Keratinocyte (primary cell): ENCODE measurements at regions not wholly inside any gene's neighbourhood (a gene's known extent, or its start where the extent isn't known, plus 50 kb on each side); places are given as distances from the start of the nearest gene placed in this dataset.

Source experiments
- EZH2 ChIP-seq: IDR thresholded peaks from one replicate; pipeline ENCODE4 v1.6.1; 2012; ENCODE audit warnings: inconsistent platforms, mild to moderate bottlenecking, low read length, moderate library complexity
- TF ChIP-seq, protein P1 (sequence below), 3 experiments: IDR thresholded peaks in 1 of 3; conservative IDR thresholded peaks in 1 of 3; optimal IDR thresholded peaks in 1 of 3; 2 replicates in 2 of 3; 3 replicates in 1 of 3; pipeline versions ENCODE3 to v1.5.1; 2011; ENCODE audit warnings: low read length in 3 of 3, mild to moderate bottlenecking in 3 of 3, moderate library complexity in 2 of 3, control low read depth in 1 of 3, inconsistent platforms in 1 of 3; ENCODE audit not compliant: insufficient read depth in 2 of 3; ENCODE audit errors: extremely low read depth in 1 of 3

DNA sequence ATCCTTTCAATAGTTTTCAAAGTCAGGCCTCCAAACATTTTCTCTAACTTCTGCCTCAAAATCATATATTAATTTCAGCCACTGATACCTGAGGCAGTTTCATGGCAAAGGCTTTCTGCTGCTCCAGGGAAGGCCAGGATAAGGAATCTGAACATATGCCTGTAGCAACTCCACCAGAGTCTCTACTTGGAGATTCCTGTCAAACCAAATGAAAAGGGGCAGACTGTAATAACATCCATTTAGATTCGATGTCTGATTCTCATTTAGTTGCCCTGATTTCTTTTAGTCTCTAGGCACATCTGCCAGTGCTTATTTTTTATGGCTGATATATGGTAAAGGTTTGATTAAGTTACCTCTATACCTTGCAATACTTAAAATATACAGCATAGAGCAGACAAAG lies 109.6 kb upstream of the ZNF385D start:
- TF ChIP-seq, protein P1, sequence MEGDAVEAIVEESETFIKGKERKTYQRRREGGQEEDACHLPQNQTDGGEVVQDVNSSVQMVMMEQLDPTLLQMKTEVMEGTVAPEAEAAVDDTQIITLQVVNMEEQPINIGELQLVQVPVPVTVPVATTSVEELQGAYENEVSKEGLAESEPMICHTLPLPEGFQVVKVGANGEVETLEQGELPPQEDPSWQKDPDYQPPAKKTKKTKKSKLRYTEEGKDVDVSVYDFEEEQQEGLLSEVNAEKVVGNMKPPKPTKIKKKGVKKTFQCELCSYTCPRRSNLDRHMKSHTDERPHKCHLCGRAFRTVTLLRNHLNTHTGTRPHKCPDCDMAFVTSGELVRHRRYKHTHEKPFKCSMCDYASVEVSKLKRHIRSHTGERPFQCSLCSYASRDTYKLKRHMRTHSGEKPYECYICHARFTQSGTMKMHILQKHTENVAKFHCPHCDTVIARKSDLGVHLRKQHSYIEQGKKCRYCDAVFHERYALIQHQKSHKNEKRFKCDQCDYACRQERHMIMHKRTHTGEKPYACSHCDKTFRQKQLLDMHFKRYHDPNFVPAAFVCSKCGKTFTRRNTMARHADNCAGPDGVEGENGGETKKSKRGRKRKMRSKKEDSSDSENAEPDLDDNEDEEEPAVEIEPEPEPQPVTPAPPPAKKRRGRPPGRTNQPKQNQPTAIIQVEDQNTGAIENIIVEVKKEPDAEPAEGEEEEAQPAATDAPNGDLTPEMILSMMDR (optimal IDR thresholded peaks at IDR 0.05 in 1 of 3, IDR thresholded peaks at IDR 0.05 in 1 of 3, conservative IDR thresholded peaks at IDR 0.05 in 1 of 3; ENCODE audit: extremely low read depth in 1 of 3, insufficient read depth in 2 of 3, low read length in 3 of 3), result no peak
- TF ChIP-seq EZH2, result no peak
